GM21381 (cell line): ENCODE measurements at regions not wholly inside any gene's neighbourhood (a gene's known extent, or its start where the extent isn't known, plus 50 kb on each side); places are given as distances from the start of the nearest gene placed in this dataset.
"Not testable (repeated sequence)": the region's sequence is repeated elsewhere in the genome, so short reads cannot be mapped to it uniquely, and the experiment has no call there.

Experiments
- ATAC-seq: cut with Tn5 transposase; IDR thresholded peaks from one replicate; pipeline ENCODE4 v1.9.1; 2021; ENCODE audit warnings: mild to moderate bottlenecking, moderate library complexity; ENCODE audit not compliant: unreplicated experiment

GRCh38 chr2:89129440-89129839 lies 438.0 kb downstream of the RPIA start:
- ATAC-seq: not testable (repeated sequence)

DNA sequence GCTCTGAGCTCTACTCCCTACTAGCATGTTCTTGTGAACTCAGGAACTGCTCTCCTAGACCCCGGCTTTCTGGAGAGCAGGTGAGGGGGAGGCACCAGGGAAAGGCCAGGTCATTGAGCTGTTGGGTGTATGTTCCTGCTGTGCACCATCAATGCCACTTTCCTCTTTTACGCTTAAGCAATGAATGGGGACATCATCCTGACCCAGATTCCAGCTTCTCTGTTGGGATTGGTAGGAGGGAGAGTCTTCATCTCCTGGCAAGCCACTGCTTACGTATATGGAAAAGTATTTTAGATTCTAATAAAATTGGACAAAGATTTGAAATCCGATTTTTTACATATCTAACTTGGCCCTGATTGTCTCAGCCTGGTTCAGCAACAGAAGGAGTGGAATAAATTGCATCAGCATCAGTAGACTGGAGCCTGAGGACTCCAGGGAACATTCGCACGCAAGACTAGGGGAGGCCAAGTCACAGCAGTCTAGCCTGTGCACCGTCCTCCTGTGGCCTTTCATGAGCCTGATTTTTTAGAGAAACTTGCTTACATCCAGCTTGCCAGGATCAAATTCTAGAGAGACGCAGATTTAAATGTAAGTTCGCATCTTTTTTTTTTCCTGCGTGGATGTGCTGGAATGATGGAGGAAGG lies 439.3 kb downstream of the RPIA start:
- not testable (repeated sequence) for ATAC-seq

- not testable (repeated sequence) for ATAC-seq
Measured at GRCh38 chr2:89142959-89143358, 451.5 kb downstream of the RPIA start.

- ATAC-seq: not testable (repeated sequence)
Measured at GRCh38 chr2:89145342-89145741, 453.9 kb downstream of the RPIA start.

GRCh38 chr2:89148256-89148655 lies 456.8 kb downstream of the RPIA start:
- ATAC-seq: not testable (repeated sequence)

DNA sequence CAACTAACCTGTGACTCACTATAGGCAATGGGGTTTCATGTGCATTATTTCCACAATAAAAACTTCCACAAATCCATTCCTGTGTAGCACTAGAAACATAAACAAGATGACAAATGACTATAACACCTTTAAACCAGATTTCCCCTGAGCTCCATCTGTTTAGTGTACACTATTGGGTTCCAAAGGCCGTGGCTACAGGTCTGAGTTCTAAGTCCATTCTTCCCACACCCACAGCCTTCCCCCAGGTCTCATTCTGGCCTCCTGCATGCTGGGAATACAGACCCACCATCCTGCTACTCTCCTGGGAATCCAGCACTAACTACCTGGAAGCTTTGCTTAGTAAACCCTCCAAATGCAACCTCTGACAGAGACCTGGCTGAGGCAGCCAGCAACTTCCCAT lies 460.2 kb downstream of the RPIA start:
- not testable (repeated sequence) for ATAC-seq

DNA sequence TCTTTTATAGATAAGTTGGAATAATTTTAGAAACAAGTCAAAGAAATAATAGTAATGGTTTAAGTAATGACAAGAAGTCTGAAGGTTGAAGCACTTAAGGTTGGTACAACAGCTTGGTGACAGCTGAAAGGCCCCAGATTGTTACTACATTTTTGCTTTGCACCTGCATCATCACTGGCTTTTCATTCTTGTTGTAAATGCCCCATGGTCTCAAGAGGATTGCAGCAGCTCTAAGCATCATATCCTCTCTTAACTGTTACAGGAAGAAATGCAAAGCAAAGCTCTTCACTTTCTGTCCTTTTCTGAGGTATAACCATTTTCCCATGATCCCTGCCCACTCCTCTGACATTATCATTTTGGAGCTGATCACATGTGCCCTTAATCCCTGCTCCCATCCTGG lies 461.0 kb downstream of the RPIA start:
- not testable (repeated sequence) for ATAC-seq

DNA sequence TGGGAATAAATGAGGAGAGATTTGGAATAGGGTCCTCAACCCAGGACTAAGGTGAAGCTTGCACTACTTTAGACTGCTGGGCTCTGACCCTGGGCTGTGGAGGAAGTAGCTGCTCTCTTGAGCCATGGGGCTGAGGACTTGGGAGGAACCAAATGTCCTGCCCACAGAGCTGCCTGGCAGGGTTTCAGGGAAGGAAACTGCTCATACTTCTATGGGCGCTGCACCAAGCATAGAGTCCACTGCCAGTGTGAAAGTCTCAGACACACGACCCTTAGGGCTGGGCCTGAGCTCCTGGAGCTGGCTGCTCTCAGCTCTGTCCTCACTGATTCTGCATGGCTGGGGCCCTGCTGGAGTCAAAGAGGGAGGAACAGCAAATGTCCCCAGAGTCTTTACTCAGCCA lies 461.7 kb downstream of the RPIA start:
- ATAC-seq: not testable (repeated sequence)

DNA sequence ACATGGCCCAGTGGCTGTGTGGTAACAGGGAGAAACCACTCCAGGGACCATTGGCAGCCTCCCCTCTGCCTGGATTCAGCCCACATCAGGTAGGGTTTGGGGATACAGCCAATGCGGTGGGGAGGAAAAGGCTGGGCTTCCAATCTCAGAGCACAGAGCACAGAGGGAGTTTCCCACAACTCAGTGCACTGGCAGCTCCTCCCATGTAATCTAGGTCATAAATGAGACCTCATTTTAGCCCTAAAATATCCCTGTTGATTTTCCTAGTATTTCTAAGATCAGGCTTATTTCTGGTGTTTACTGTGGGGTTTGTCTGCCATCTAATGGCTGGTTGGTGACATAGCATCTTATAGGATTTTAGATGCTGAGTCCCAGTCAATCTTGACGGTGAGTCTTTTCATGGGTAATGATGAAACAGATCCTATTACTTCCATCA lies 462.8 kb downstream of the RPIA start:
- not testable (repeated sequence) for ATAC-seq

DNA sequence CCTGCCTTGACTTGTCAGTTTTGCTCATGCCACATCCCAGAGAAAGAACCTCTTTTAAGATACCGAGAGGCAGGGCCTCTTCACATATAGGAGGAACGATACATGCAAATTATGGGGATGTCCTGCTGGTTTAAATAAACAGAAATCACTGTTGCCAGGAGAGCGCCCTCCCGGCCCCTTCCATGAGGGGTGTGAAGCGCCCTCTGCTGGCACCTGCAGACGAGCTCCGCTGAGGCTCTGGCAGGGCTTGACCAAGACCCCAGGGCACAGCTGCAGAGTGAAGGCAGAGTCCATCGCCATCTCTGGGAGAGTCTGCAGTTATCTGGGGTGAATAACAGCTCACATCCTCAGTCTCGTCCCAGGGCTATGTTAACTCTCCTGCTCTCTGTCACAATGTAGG lies 468.8 kb downstream of the RPIA start:
- not testable (repeated sequence) for ATAC-seq

DNA sequence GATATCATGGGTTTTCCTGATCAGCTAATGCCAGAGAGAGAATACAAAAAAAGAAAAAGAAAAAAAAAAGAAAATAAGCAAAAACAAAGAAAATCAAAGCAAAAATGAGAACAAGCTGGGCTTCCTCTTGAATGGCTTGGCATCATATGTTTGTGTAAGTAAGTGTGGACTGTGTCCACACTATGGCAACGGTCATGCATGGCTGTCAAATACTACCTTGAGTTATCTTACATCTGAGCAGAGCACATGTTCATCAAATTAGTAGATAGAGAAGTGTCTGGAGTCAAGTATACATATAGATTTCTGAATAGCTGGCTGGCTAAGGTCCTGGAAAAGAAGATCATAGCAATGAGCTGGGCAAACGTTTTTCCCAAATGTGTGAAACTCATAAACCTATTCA lies 470.2 kb downstream of the RPIA start:
- not testable (repeated sequence) for ATAC-seq

- not testable (repeated sequence) for ATAC-seq
Measured at GRCh38 chr2:89170506-89171173, 479.2 kb downstream of the RPIA start.

DNA sequence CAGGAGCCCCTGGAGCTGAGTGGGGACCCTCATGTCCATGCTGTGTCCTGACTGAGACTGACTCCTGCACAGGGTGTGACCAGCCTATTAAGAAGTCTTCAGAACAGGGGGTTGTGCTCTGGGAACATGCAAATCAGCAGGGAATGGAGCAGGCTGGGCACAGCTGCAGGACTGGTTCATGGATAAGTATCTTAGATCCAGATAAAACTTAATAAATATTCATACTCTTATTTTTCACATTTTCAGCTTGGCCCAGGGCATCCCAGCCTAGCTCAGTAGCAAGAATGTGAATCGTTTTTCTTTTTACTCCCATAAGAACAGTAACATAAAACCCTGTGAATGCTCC lies 479.7 kb downstream of the RPIA start:
- ATAC-seq: not testable (repeated sequence)

DNA sequence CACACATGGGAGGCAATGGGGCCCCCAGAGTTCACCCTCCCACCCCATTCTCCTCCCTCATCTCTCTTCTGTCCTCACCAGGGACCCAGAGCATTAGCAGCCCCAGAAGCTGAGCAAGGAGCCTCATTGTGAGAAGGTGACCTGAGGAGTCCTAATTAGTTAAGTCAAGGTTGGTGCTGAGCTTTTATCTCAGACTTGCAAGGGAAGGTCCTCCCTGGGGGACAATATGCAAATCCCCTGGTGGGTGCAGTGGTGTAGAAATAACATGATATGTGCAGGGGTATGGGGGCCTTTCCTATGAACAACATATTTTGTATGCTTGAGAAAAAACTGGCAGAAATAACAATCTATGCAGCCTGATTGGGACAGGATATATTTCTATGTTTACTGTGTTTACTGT lies 485.5 kb downstream of the RPIA start:
- not testable (repeated sequence) for ATAC-seq

DNA sequence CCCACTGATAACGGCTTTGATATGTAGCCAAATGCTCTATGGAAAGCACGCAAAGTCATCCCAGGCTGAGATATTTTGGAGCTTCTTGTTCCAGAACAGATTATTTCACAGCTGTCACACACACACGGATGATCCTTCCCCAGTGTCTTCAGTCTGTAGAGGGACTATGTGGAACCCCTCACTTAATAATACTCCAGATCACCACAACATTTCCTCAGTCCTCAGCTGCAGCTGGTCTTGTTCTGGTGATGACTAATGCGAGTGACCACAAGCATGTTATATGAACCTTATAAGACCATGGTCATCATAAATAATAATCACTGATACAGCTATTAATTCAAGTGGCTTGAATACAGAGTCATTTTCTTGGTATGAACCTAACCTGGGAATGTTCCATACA lies 490.7 kb downstream of the RPIA start:
- not testable (repeated sequence) for ATAC-seq

DNA sequence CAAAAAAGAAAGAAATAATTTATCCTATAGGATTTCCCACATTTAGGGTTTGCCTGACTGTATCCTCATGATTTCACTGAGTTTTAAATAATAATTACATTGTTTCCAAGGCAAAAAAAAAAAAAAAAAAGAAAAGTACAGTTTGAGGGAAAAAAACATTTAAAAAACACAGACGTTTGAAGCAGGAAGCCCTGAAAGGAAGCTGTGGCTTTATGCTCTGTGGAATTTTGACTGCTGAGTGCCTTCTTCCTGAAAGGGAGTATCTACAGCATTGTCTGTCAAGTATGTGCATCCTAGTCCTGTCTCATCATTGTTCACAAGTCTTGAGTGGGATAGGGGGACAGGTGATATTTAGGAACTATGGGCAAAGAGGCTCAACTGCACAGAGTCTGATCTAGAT lies 493.3 kb downstream of the RPIA start:
- ATAC-seq: not testable (repeated sequence)

DNA sequence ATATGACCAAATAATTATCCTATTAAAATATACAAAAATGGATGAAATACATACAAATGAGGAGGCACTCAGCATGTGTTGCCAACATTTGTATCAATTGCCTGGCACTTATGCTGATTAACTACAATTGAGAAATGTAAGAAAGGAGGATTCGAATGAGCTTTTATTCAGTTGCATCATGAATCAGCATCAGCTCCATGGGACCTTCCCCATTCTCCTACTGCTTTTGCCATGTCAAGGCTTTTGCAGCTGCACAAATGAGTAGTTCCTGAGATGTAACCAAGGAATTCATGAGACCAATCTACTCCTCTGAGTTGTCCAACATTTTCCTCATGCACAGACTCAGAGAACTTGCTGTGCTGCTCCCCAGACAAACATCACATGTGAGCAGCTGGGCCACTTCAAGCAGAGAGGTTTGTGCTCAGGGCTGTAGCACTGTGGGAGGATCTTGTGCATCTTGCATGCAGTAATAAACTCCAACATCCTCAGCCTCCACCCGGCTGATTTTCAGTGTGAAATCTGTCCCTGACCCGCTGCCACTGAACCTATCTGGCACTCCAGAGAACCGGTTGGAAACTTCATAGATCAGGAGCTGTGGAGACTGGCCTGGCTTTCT lies 504.3 kb downstream of the RPIA start:
- not testable (repeated sequence) for ATAC-seq

DNA sequence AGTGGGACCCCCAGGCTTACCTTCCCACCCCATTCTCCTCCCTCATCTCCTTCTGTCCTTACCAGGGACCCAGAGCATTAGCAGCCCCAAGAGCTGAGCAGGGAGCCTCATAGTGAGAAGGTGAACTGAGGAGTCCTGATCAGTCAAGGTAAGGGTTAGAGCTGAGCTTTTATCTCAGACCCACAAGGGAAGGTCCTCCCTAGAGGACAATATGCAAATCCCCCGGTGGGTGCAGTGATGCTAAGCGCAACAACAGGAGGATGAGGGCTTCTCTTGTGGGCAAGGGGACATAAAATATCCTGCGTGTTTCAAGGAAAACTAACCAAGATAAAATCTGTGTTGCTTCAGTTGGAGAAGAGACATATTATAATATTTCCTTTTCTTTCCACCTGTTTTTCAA lies 505.2 kb downstream of the RPIA start:
- not testable (repeated sequence) for ATAC-seq

- not testable (repeated sequence) for ATAC-seq
Measured at GRCh38 chr2:89198026-89198425, 506.6 kb downstream of the RPIA start.

GRCh38 chr2:89199453-89200246 lies 508.2 kb downstream of the RPIA start:
- ATAC-seq: not testable (repeated sequence)

GRCh38 chr2:89200247-89200527 lies 508.7 kb downstream of the RPIA start:
- not testable (repeated sequence) for ATAC-seq
